ENCODE measurements at regions not wholly inside any gene's neighbourhood (a gene's known extent, or its start where the extent isn't known, plus 50 kb on each side); places are given as distances from the start of the nearest gene placed in this dataset.
"Not testable (repeated sequence)": the region's sequence is repeated elsewhere in the genome, so short reads cannot be mapped to it uniquely, and the experiment has no call there.

- H3K4me3 ChIP-seq (ENCODE audit: low read depth, low read length), result no peak overlapping the region
- no peaks in the 10 kb centered on the region for H3K27me3 ChIP-seq (ENCODE audit: control insufficient read depth, insufficient read depth, low read length)
- no peaks in the 10 kb centered on the region for H3K36me3 ChIP-seq (ENCODE audit: control insufficient read depth, insufficient read depth, low read length)
- TF ChIP-seq CTCF (IDR thresholded peaks at IDR 0.05; ENCODE audit: insufficient read depth, low read length, poor library complexity, severe bottlenecking), result no peak
- DNase-seq (ENCODE audit: low read depth), result no peak
Measured at GRCh38 chr2:228519561-228519960, 338.1 kb upstream of the SPHKAP start.

DNA sequence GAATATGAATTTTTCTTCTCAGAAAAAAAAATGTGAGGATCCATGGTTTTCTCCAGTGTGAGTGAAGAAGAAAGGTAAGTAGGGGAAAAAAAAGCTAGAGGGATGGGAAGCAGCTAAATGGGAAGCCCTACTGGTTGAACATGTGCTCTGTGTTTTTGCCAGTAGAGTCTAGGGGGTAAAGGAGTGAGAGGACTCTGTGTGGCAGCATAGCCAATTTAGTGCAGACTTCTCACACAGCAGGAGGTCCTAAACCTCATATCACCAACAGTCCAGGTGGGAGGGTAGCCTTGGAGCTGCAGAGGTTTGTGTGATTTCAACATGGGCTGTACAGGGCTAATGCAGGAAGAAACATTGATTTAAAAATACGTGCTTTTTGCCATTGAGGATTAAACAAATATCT lies 334.5 kb upstream of the SPHKAP start:
- H3K4me3 ChIP-seq (ENCODE audit: low read depth, low read length), result no peak overlapping the region
- no peak for TF ChIP-seq CTCF (IDR thresholded peaks at IDR 0.05; ENCODE audit: insufficient read depth, low read length, poor library complexity, severe bottlenecking)
- no peaks in the 10 kb centered on the region for H3K36me3 ChIP-seq (ENCODE audit: control insufficient read depth, insufficient read depth, low read length)
- no peak for DNase-seq (ENCODE audit: low read depth)
- H3K27me3 ChIP-seq (ENCODE audit: control insufficient read depth, insufficient read depth, low read length), result no peaks in the 10 kb centered on the region

DNA sequence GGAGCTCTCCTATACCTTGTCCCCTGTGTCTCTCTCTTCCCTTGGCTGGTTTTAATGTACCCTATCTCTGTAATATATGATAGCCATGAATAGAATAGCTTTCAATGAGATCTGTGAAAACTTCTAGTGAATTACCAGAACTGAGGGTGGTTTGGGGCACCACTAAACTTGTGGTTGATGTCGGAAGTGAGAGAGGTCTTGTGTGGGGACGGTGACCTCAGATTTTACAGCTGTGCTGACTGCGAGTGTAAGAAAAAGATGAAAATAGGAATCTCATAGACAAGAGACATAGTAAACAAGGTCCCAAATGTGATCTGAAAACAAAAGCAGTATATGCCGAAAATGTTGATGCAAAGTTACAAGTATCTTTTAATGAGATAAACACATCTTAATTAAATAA lies 332.0 kb upstream of the SPHKAP start:
- H3K27me3 ChIP-seq (ENCODE audit: control insufficient read depth, insufficient read depth, low read length); H3K36me3 ChIP-seq (ENCODE audit: control insufficient read depth, insufficient read depth, low read length); DNase-seq (ENCODE audit: low read depth); H3K4me3 ChIP-seq (ENCODE audit: low read depth, low read length): not testable (repeated sequence)

- Histone ChIP-seq H3K36me3 (ENCODE audit: control insufficient read depth, insufficient read depth, low read length) (no peaks in the 10 kb centered on the region), H3K27me3 (ENCODE audit: control insufficient read depth, insufficient read depth, low read length) (no peaks in the 10 kb centered on the region), H3K4me3 (ENCODE audit: low read depth, low read length) (no peak overlapping the region)
- no peak for DNase-seq (ENCODE audit: low read depth)
- no peak for TF ChIP-seq CTCF (IDR thresholded peaks at IDR 0.05; ENCODE audit: insufficient read depth, low read length, poor library complexity, severe bottlenecking)
Measured at GRCh38 chr2:228509021-228509420, 327.5 kb upstream of the SPHKAP start.

GRCh38 chr2:228507870-228508269 lies 326.4 kb upstream of the SPHKAP start:
- TF ChIP-seq CTCF (IDR thresholded peaks at IDR 0.05; ENCODE audit: insufficient read depth, low read length, poor library complexity, severe bottlenecking), result no peak
- no peaks in the 10 kb centered on the region for H3K27me3 ChIP-seq (ENCODE audit: control insufficient read depth, insufficient read depth, low read length)
- H3K4me3 ChIP-seq (ENCODE audit: low read depth, low read length), result no peak overlapping the region
- no peaks in the 10 kb centered on the region for H3K36me3 ChIP-seq (ENCODE audit: control insufficient read depth, insufficient read depth, low read length)
- no peak for DNase-seq (ENCODE audit: low read depth)

GRCh38 chr2:228507231-228507824 lies 325.8 kb upstream of the SPHKAP start:
- Histone ChIP-seq H3K4me3 (ENCODE audit: low read depth, low read length) (no peak overlapping the region), H3K27me3 (ENCODE audit: control insufficient read depth, insufficient read depth, low read length) (no peaks in the 10 kb centered on the region), H3K36me3 (ENCODE audit: control insufficient read depth, insufficient read depth, low read length) (no peaks in the 10 kb centered on the region)
- no peak for DNase-seq (ENCODE audit: low read depth)
- TF ChIP-seq CTCF (IDR thresholded peaks at IDR 0.05; ENCODE audit: insufficient read depth, low read length, poor library complexity, severe bottlenecking), result no peak
